ENCODE measurements at regions not wholly inside any gene's neighbourhood (a gene's known extent, or its start where the extent isn't known, plus 50 kb on each side); places are given as distances from the start of the nearest gene placed in this dataset.

- H3K56ac ChIP-seq (ENCODE audit: extremely low read depth, insufficient read depth, low read length), result no peak overlapping the region
- H2BK20ac ChIP-seq (ENCODE audit: low read depth, low read length), result no peak overlapping the region
- H3K14ac ChIP-seq (replicated peaks; ENCODE audit: low read depth, low read length), result no peak overlapping the region
- H3K23ac ChIP-seq (ENCODE audit: low read depth, low read length), result no peak overlapping the region
- no peak overlapping the region for H3K4ac ChIP-seq (ENCODE audit: low read depth, low read length)
- ChIA-PET POLR2A (ENCODE audit: unreplicated experiment) (no interaction called here), CTCF (no interaction called here)
- H3K9me1 ChIP-seq (ENCODE audit: insufficient read depth, low read length), result no peaks in the 10 kb centered on the region
- H3K4me1 ChIP-seq (ENCODE audit: control insufficient read depth, insufficient read depth, low read length), result no peaks in the 10 kb centered on the region
- H4K20me1 ChIP-seq (ENCODE audit: insufficient read depth, low read length), result no peaks in the 10 kb centered on the region
- H2BK15ac ChIP-seq (ENCODE audit: low read depth, low read length), result no peak overlapping the region
- no peaks in the 10 kb centered on the region for H3K27me3 ChIP-seq (ENCODE audit: control insufficient read depth, insufficient read depth, low read length)
- no peak overlapping the region for H3K4me3 ChIP-seq (ENCODE audit: insufficient read depth, low read depth, low read length)
- H3K9ac ChIP-seq (ENCODE audit: low read depth, low read length), result no peak overlapping the region
- BruUV-seq (replicated peaks), result no TSS peak
- no peak overlapping the region for H2AFZ ChIP-seq (replicated peaks; ENCODE audit: low read length, poor library complexity)
- H2BK5ac ChIP-seq (ENCODE audit: low read depth, low read length, poor library complexity, severe bottlenecking), result no peak overlapping the region
- no peak overlapping the region for H2BK120ac ChIP-seq (ENCODE audit: low read depth, low read length)
- no peak overlapping the region for H4K91ac ChIP-seq (ENCODE audit: insufficient read depth, low read depth, low read length)
- peaks cover 8% of the 10 kb centered on the region for H3K9me3 ChIP-seq (ENCODE audit: control insufficient read depth, insufficient read depth, low read length)
- intact Hi-C loops (cut with micrococcal nuclease), result no loop called here
- no peak overlapping the region for H4K5ac ChIP-seq (ENCODE audit: low read depth, low read length)
- H3K18ac ChIP-seq (ENCODE audit: low read depth, low read length), result no peak overlapping the region
- TF ChIP-seq MXI1 (IDR thresholded peaks at IDR 0.05; ENCODE audit: borderline replicate concordance, low read depth, low read length) (no peak), SMC3 (IDR thresholded peaks at IDR 0.05; ENCODE audit: low read depth, low read length) (no peak), CEBPB (IDR thresholded peaks at IDR 0.05; ENCODE audit: low read depth, low read length) (no peak), FOS (IDR thresholded peaks at IDR 0.05; ENCODE audit: low read depth, low read length) (no peak), CHD1 (IDR thresholded peaks at IDR 0.05; ENCODE audit: low read depth, low read length) (no peak), RFX5 (IDR thresholded peaks at IDR 0.05; ENCODE audit: low read depth, low read length) (no peak), NFE2L2 (IDR thresholded peaks at IDR 0.05; ENCODE audit: low read depth, low read length) (no peak), POLR2A (IDR thresholded peaks at IDR 0.05; ENCODE audit: low read depth, low read length) (no peak), BHLHE40 (IDR thresholded peaks at IDR 0.05; ENCODE audit: low read depth, low read length) (no peak)
- no peak overlapping the region for H3K4me2 ChIP-seq (ENCODE audit: low read depth, low read length)
- no peak overlapping the region for H2AK9ac ChIP-seq (replicated peaks; ENCODE audit: low read depth, low read length, poor library complexity)
- dilution Hi-C loops (cut with HindIII; ENCODE audit: low sequenced_read_pairs, unreplicated experiment), result no loop called here
- H3K79me1 ChIP-seq (ENCODE audit: low read depth in 1 of 2, low read length in 2 of 2), result no peaks in the 10 kb centered on the region
- DNase-seq, result no peak
- no peaks in the 10 kb centered on the region for H3K36me3 ChIP-seq (ENCODE audit: control insufficient read depth, insufficient read depth, low read length)
- H2AK5ac ChIP-seq (ENCODE audit: low read depth, low read length), result no peak overlapping the region
- no CpG with 5 or more reads among the region's 4 CpGs for WGBS, 2 experiments (ENCODE audit: extremely low coverage in 2 of 2, insufficient read length in 1 of 2)
- no peak overlapping the region for H4K8ac ChIP-seq (ENCODE audit: low read depth in 2 of 2, low read length in 2 of 2)
- H3K27ac ChIP-seq (ENCODE audit: insufficient read depth, low read length), result no peak overlapping the region
- in situ Hi-C loops (cut with MboI; ENCODE audit: low sequenced_read_pairs), result no loop called here
- ATAC-seq (ENCODE audit: low read depth), result no peak
These were observed 796.2 kb downstream of the NR2F2 start for GRCh38 chr15:97126553-97127233.

All from IMR-90 (cell line).